Testis (tissue), 2 donors: ENCODE measurements at regions not wholly inside any gene's neighbourhood (a gene's known extent, or its start where the extent isn't known, plus 50 kb on each side); places are given as distances from the start of the nearest gene placed in this dataset.
"Not testable (repeated sequence)": the region's sequence is repeated elsewhere in the genome, so short reads cannot be mapped to it uniquely, and the experiment has no call there.

Source experiments
- CTCF ChIP-seq, 3 experiments: fragments of 450-650 bp in 2 of 3; fragments of 200-600 bp in 1 of 3; sonication (generic) in 1 of 3; IDR thresholded peaks; one replicate each; pipeline ENCODE4 v1.5.1; 2016 to 2019; ENCODE audit warnings: antibody characterized with exemption in 3 of 3, mild to moderate bottlenecking in 2 of 3, moderate library complexity in 1 of 3
- POLR2A ChIP-seq: fragments of 450-650 bp; IDR thresholded peaks from one replicate; pipeline ENCODE4 v1.6.1; 2017; ENCODE audit warnings: antibody characterized with exemption, mild to moderate bottlenecking, moderate library complexity

- not testable (repeated sequence) for TF ChIP-seq POLR2A; CTCF (IDR thresholded peaks at IDR 0.05)
These were observed 214.0 kb upstream of the HSF2 start for GRCh38 chr6:122185458-122185857.
